ENCODE measurements at regions not wholly inside any gene's neighbourhood (a gene's known extent, or its start where the extent isn't known, plus 50 kb on each side); places are given as distances from the start of the nearest gene placed in this dataset.
A peak's percentile ranks its signal among the peaks of the same experiment; 100 is the strongest.

DNA sequence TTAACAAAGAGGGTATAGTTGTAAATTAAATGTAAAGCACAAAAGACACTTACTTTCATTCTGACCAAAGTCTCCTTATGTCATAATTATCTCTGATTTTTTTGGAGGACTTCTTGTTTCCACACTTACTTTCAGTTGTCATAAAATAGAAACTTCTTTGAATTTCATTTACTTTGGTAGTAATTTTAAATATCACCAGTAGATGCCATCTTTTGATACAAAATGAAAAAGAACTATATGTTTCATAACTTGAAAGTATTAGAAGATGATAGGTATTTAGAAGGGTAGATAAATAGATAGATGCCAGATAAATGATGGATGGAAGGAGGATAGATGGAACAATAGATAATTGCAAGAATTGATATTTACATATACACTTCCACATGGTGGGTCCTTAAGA lies 1865.3 kb upstream of the CDH9 start:
- TF ChIP-seq, protein P1, sequence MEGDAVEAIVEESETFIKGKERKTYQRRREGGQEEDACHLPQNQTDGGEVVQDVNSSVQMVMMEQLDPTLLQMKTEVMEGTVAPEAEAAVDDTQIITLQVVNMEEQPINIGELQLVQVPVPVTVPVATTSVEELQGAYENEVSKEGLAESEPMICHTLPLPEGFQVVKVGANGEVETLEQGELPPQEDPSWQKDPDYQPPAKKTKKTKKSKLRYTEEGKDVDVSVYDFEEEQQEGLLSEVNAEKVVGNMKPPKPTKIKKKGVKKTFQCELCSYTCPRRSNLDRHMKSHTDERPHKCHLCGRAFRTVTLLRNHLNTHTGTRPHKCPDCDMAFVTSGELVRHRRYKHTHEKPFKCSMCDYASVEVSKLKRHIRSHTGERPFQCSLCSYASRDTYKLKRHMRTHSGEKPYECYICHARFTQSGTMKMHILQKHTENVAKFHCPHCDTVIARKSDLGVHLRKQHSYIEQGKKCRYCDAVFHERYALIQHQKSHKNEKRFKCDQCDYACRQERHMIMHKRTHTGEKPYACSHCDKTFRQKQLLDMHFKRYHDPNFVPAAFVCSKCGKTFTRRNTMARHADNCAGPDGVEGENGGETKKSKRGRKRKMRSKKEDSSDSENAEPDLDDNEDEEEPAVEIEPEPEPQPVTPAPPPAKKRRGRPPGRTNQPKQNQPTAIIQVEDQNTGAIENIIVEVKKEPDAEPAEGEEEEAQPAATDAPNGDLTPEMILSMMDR (IDR thresholded peaks at IDR 0.05) = peak; percentile 52

DNA sequence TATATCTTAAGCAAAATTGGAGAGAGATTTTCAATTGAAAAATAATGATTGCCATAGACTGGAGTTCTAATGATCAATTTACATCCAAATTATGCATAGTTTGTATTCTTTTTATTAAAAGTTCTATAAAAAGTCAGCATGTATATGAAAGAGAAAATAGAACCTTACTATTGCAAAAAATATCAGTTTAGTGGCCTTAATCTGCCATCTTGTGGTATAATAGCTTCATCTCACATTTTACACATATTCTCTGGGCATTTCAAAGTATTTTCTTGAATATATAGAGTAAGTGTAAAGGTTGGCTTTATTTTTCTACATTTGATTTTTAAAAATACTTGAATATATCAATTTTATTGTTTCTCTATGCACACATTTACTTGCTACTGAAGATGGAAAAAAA lies 1858.6 kb upstream of the CDH9 start:
- TF ChIP-seq, protein P1 (IDR thresholded peaks at IDR 0.05) = peak; percentile 63; the same call in 1 of the 2 replicates

DNA sequence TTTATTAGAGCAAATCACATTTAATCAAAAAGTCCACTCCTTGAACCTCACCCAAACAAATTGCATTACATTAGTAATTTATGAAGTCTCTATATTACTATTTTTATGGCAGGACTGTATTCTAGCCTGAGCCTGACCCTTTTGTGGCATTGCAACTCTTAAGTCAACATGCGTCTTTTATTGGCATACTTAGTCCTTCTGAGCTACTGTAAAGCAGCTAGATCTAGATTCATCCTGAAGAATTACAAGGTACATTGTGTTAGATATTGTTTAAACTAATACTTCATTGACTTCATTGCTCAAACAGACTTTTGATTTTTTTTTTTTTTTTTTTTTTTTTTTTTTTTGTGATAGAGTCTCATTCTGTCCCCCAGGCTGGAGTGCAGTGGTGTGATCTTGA lies 1842.5 kb upstream of the CDH9 start:
- TF ChIP-seq, protein P1 (IDR thresholded peaks at IDR 0.05) = no peak

DNA sequence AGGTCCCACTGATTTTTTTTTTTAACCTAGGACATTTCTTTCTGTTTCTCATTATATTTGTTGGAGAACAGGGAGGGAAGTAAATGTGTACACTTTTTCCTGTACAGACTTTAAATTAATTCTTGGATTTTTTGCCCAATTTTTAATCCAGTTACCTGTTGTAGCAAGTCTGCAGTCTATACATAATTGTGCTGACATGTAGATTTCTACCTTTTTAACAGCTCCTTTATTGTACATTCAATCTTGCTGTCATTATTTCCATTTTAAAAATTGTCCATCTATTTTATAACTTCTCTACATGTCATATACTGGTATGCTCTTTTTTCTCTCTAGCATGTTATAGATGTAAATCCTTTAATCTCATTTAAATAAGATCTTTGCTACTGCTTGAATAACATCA lies 1838.7 kb upstream of the CDH9 start:
- TF ChIP-seq, protein P1 (IDR thresholded peaks at IDR 0.05) = no peak

DNA sequence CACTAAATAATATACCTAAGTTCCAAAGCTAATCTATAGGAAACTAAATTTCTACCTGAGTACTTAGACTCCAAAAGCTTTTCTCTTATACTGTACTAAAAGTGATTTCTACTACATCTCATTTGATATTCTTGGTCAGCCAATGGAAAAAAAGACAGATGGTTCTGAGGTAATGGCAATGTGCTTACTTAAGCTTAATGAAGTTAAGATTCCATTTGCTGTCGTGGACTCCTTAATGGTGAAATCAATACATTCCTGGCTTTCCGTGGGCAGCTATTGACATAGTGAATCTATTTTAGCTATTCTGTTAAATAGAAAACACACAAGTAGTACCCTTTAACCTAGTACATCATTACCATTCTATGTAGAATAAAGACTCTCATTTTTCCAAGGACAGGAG lies 1825.6 kb upstream of the CDH9 start:
- TF ChIP-seq, protein P1 (IDR thresholded peaks at IDR 0.05) = no peak

DNA sequence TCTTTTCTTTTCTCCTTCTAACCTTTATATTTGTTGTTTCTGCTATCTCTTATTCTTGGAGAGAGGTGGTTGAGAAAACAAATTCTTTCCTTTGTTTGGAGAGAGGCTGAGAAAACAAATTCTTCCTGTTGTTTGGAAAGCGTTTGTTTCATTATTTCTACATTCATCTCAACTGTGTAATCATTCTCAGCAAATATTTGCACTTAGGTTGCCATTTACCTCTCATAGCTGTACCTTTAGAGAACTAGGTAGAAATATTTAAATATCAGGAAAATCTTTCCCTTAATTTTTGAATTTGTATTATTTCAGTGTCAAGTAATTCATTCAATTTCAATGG lies 1824.4 kb upstream of the CDH9 start:
- TF ChIP-seq, protein P1 (IDR thresholded peaks at IDR 0.05) = no peak

DNA sequence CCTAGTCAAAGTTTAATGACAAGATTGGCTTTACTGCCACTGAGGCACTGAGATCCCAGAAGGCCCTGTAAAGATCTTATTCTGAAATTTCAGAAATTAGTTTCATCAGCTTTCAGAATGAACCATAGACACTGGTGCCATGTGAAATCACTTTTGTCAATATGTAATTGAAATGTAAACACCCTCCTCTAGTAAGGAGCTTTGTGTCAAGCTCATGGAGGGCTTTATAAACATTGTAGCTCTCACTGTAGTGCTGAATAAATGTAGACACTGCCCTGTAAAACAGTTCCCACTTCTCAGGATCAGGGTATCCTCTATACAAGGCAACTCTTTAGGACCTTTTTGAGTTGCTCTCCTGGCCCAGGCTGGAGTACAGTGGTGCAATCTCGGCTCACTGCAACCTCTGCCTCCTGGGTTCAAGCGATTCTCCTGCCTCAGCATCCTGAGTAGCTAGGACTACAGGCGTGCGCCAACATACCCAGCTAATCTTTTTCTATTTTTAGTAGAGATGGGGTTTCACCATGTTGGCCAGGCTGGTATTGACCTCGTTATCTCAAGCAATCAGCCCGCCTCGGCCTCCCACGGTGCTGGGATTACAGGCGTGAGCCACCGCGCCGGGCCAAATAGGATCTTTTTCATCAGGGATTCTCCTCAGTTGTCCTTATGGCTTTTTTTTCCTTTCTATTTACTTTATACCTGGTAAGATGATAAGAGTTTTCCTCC lies 1823.9 kb upstream of the CDH9 start:
- TF ChIP-seq, protein P1 (IDR thresholded peaks at IDR 0.05) = no peak

DNA sequence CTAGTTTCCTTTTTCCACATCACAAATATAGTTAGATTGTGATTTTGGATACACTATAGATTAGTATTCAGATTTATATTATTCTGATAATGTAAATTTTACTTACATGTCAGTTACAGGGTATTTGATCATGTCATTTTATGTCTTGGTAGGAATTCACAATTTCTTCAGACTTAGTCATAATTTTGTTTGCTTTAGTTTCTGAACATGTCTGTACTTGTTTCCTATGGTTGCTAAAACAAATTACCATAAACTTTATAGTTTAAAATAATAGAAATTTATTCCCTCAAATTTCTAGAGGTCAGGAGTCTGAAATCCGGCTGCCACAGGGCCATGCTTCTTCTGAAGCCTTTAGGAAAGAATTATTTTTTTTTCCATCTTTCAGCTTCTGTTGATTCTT lies 1817.2 kb upstream of the CDH9 start:
- TF ChIP-seq, protein P1 (IDR thresholded peaks at IDR 0.05) = no peak
